ENCODE measurements at regions not wholly inside any gene's neighbourhood (a gene's known extent, or its start where the extent isn't known, plus 50 kb on each side); places are given as distances from the start of the nearest gene placed in this dataset.
"Not testable (repeated sequence)": the region's sequence is repeated elsewhere in the genome, so short reads cannot be mapped to it uniquely, and the experiment has no call there.

GRCh38 chr14:66278418-66278817 lies 207.8 kb upstream of the CCDC196 start:
- not testable (repeated sequence) for TF ChIP-seq CTCF (conservative IDR thresholded peaks at IDR 0.05 in 1 of 2, IDR thresholded peaks at IDR 0.05 in 1 of 2; ENCODE audit: low read depth in 1 of 2, low read length in 2 of 2); EZH2 (IDR thresholded peaks at IDR 0.05; ENCODE audit: low read length, missing control alignments)

Data from fibroblast of lung (primary cell).